ENCODE measurements at regions not wholly inside any gene's neighbourhood (a gene's known extent, or its start where the extent isn't known, plus 50 kb on each side); places are given as distances from the start of the nearest gene placed in this dataset.
"Not testable (repeated sequence)": the region's sequence is repeated elsewhere in the genome, so short reads cannot be mapped to it uniquely, and the experiment has no call there.

DNA sequence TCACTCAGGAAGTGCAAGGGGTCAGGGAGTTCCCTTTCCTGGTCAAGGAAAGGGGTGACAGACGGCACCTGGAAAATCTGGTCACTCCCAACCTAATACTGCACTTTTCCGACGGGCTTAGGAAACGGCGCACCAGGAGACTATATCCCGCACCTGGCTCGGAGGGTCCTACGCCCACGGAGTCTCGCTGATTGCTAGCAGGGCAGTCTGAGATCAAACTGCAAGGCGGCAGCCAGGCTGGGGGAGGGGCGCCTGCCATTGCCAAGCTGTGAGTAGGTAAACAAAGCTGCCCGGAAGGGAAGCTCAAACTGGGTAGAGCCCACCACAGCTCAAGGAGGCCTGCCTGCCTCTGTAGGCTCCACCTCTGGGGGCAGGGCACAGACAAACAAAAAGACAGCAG lies 142.8 kb downstream of the RPL10L start:
- 63 to 85% methylated on average over 1 to 7 of the region's 13 CpGs for WGBS, 2 experiments (ENCODE audit: insufficient coverage in 2 of 2)
- H3K4me3 ChIP-seq (ENCODE audit: extremely low read depth, insufficient read depth, low read length, poor library complexity, severe bottlenecking); H3K4me1 ChIP-seq (ENCODE audit: control insufficient read depth, insufficient read depth, low read length, poor library complexity, severe bottlenecking); H3K9me3 ChIP-seq (ENCODE audit: control insufficient read depth, low read length); H3K36me3 ChIP-seq (ENCODE audit: control insufficient read depth, insufficient read depth, low read length); H3K27ac ChIP-seq (ENCODE audit: low read depth, low read length, severe bottlenecking): not testable (repeated sequence)

DNA sequence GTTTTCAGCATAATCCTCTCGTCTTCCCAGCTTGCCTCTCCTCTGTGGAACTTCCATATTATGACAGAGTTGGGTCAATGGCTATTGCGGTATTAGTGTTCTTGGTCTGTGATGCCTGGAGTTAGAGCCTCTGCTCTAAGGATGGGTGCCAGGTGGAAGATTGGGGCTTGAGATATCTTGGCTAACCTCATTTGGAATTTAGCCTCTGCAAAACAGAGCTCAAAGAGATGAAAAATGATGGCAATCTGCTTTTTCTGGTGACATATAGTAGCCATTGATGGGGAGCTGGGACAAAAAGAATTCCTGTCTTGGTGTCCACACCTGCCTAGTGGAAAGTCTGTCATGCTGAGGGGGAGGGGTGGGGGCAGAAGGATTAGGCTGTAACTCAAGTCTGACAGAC lies 152.1 kb downstream of the RPL10L start:
- Histone ChIP-seq H3K4me3 (ENCODE audit: extremely low read depth, insufficient read depth, low read length, poor library complexity, severe bottlenecking) (no peak overlapping the region), H3K36me3 (ENCODE audit: control insufficient read depth, insufficient read depth, low read length) (no peaks in the 10 kb centered on the region), H3K27ac (ENCODE audit: low read depth, low read length, severe bottlenecking) (no peak overlapping the region), H3K4me1 (ENCODE audit: control insufficient read depth, insufficient read depth, low read length, poor library complexity, severe bottlenecking) (no peaks in the 10 kb centered on the region), H3K9me3 (ENCODE audit: control insufficient read depth, low read length) (no peaks in the 10 kb centered on the region)
- WGBS, 2 experiments (ENCODE audit: insufficient coverage in 2 of 2): 100% methylated on average over 2 of the region's 2 CpGs; no CpG with 5 or more reads in 1 of the 2 experiments

DNA sequence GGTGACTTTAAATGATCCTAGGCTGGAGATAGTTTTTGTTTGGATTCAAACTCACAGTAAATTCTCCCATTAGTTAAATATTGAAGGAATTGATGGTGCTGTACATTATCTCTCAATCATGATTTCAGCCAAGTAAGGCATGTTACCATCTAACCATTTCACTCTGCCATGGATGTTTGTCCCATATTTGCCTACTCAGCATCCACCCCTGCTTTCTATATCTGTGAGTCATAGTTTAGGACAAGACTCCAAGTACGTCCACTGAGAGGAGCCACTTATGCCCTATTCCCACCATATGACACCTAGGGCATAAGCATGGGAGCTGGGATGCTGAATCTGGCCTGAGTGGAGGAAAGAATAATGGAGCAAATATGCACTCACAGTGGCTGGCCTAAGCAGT lies 155.2 kb downstream of the RPL10L start:
- Histone ChIP-seq H3K27ac (ENCODE audit: low read depth, low read length, severe bottlenecking) (no peak overlapping the region), H3K4me3 (ENCODE audit: extremely low read depth, insufficient read depth, low read length, poor library complexity, severe bottlenecking) (no peak overlapping the region), H3K9me3 (ENCODE audit: control insufficient read depth, low read length) (no peaks in the 10 kb centered on the region), H3K36me3 (ENCODE audit: control insufficient read depth, insufficient read depth, low read length) (no peaks in the 10 kb centered on the region), H3K4me1 (ENCODE audit: control insufficient read depth, insufficient read depth, low read length, poor library complexity, severe bottlenecking) (no peaks in the 10 kb centered on the region)
- 71% methylated on average over 1 of the region's 1 CpG; no CpG with 5 or more reads in 1 of the 2 experiments for WGBS, 2 experiments (ENCODE audit: insufficient coverage in 2 of 2)

DNA sequence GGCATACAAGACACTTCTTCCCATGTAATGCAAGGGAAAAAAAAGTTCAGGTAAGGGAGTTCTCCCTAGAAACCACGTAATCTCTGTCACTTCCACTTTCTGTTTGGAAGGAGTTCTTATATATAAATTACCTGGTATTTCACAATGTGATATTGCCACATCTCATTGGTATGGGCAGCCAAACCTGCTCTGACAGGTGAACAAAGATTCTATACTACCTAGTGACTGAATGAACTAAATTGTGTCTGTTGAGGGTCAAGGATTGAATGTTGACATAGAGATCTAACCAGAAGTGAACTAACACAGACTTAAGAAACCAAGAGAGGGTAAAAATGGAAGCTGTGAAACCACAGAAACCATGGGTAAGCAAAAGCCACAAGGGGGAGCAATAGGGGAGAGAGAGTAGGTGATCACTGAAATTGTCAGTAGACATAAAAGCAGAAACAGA lies 161.3 kb downstream of the RPL10L start:
- Histone ChIP-seq H3K4me1 (ENCODE audit: control insufficient read depth, insufficient read depth, low read length, poor library complexity, severe bottlenecking) (no peaks in the 10 kb centered on the region), H3K4me3 (ENCODE audit: extremely low read depth, insufficient read depth, low read length, poor library complexity, severe bottlenecking) (no peak overlapping the region), H3K27ac (ENCODE audit: low read depth, low read length, severe bottlenecking) (no peak overlapping the region), H3K36me3 (ENCODE audit: control insufficient read depth, insufficient read depth, low read length) (no peaks in the 10 kb centered on the region), H3K9me3 (ENCODE audit: control insufficient read depth, low read length) (no peaks in the 10 kb centered on the region)
- WGBS, 2 experiments (ENCODE audit: insufficient coverage in 2 of 2): no CpG with 5 or more reads among the region's 1 CpG

DNA sequence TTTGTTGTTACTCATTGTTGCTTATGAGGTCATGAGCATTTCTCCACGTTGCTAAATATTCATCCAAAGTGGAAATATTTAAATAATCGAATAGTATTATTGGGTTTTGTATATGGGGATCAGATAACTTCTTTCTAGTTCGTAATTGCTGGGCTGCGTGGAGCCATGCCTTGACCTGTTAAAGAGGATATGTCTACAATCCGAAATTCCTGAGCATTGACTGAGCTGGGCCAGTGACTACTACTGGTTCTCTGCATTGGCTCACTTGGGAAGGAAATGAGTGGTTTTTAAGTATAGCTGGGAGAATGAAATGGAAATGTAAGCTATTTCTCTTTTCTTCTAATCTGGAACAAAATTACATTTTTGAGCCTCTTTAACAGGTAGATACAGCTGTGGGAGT lies 163.2 kb downstream of the RPL10L start:
- 89 to 90% methylated on average over 3 to 4 of the region's 5 CpGs for WGBS, 2 experiments (ENCODE audit: insufficient coverage in 2 of 2)
- Histone ChIP-seq H3K4me3 (ENCODE audit: extremely low read depth, insufficient read depth, low read length, poor library complexity, severe bottlenecking) (no peak overlapping the region), H3K9me3 (ENCODE audit: control insufficient read depth, low read length) (no peaks in the 10 kb centered on the region), H3K4me1 (ENCODE audit: control insufficient read depth, insufficient read depth, low read length, poor library complexity, severe bottlenecking) (no peaks in the 10 kb centered on the region), H3K27ac (ENCODE audit: low read depth, low read length, severe bottlenecking) (no peak overlapping the region), H3K36me3 (ENCODE audit: control insufficient read depth, insufficient read depth, low read length) (no peaks in the 10 kb centered on the region)

DNA sequence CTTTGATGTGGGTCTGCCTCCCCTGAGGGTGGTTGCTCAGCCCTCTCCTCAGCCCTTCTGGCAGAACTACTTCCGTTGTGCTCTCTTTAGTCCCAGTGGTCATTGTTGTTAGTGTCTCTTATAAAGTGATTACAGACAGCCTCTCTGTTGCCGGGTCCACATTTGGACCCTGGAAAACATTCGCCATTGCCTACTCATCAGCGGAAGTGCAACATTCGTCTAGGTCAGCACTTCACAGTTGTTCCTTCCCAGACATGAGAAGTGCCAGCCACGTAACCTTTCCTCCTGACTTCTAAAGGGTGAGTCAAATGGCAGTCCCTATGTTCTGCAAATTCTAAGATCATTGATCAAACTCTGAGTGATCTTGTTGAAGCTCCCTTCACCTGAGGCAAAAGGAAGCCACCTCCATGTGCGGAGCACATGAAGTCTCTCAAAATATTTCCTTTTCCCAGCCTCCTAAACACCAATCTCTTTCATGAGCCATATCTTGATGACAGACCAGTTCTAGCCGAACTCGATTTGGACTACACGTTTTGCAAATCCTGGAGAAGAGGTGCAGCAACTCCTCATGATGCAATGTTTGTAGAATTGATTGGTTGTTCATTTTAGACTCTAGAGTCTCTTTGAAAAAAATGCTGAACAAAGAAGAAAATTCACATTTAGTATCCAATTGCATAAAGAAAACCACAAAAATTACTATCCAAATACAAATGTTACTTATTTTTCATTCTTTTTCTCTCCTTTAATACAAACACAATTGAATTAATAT lies 163.8 kb downstream of the RPL10L start:
- H3K4me1 ChIP-seq (ENCODE audit: control insufficient read depth, insufficient read depth, low read length, poor library complexity, severe bottlenecking): no peaks in the 10 kb centered on the region
- 88 to 97% methylated on average over 6 to 8 of the region's 10 CpGs for WGBS, 2 experiments (ENCODE audit: insufficient coverage in 2 of 2)

DNA sequence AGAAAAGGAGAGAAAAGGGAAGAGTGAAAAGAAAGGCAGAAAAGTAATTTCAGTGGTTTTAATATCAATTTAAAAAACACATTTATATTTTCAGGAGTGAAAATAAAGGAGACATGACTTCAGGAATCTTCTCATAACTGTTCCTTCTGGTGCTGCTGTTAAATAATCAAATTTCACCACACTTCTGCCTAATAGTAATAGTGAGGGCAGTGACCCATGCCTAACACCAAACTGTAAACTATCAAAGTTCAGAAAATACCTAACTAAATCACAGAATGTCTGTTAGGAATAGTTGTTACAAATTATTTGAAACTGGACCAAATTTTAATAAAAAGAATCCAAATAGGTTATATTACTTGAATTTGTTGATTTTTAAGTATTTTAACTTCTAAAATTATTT lies 169.4 kb downstream of the RPL10L start:
- no peaks in the 10 kb centered on the region for H3K4me1 ChIP-seq (ENCODE audit: control insufficient read depth, insufficient read depth, low read length, poor library complexity, severe bottlenecking)
- peaks cover 3% of the 10 kb centered on the region for H3K9me3 ChIP-seq (ENCODE audit: control insufficient read depth, low read length)
- H3K4me3 ChIP-seq (ENCODE audit: extremely low read depth, insufficient read depth, low read length, poor library complexity, severe bottlenecking): no peak overlapping the region
- H3K27ac ChIP-seq (ENCODE audit: low read depth, low read length, severe bottlenecking): no peak overlapping the region
- no peaks in the 10 kb centered on the region for H3K36me3 ChIP-seq (ENCODE audit: control insufficient read depth, insufficient read depth, low read length)

More for the DNA sequence above, 163.8 kb downstream of the RPL10L start:
- H3K9me3 ChIP-seq (ENCODE audit: control insufficient read depth, low read length): no peaks in the 10 kb centered on the region
- peak overlapping the region; percentile 6 for H3K27ac ChIP-seq (ENCODE audit: low read depth, low read length, severe bottlenecking)
- no peak overlapping the region for H3K4me3 ChIP-seq (ENCODE audit: extremely low read depth, insufficient read depth, low read length, poor library complexity, severe bottlenecking)
- no peaks in the 10 kb centered on the region for H3K36me3 ChIP-seq (ENCODE audit: control insufficient read depth, insufficient read depth, low read length)

DNA sequence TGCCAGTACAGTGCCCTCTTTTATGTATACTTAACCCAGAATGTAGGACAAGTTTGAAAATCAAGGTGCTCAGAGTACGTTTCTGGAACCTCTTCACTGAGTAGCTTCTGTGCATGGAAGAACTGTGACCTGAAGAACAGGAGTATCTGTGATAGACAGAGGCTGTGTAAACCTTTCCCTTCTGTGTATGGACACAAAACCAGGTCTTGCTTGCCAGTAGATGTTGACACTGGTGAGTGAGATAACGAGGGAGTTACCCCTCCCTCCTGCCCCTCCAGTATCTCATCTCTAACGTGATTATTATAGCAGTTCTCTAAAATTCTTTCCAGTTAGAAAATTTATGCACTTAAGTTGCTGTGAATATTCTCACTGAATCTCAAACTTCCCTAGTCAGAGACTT lies 170.8 kb downstream of the RPL10L start:
- Histone ChIP-seq H3K4me1 (ENCODE audit: control insufficient read depth, insufficient read depth, low read length, poor library complexity, severe bottlenecking) (no peaks in the 10 kb centered on the region), H3K4me3 (ENCODE audit: extremely low read depth, insufficient read depth, low read length, poor library complexity, severe bottlenecking) (no peak overlapping the region), H3K27ac (ENCODE audit: low read depth, low read length, severe bottlenecking) (no peak overlapping the region), H3K9me3 (ENCODE audit: control insufficient read depth, low read length) (peaks cover 3% of the 10 kb centered on the region), H3K36me3 (ENCODE audit: control insufficient read depth, insufficient read depth, low read length) (no peaks in the 10 kb centered on the region)
- 94 to 100% methylated on average over 1 to 3 of the region's 3 CpGs for WGBS, 2 experiments (ENCODE audit: insufficient coverage in 2 of 2)

DNA sequence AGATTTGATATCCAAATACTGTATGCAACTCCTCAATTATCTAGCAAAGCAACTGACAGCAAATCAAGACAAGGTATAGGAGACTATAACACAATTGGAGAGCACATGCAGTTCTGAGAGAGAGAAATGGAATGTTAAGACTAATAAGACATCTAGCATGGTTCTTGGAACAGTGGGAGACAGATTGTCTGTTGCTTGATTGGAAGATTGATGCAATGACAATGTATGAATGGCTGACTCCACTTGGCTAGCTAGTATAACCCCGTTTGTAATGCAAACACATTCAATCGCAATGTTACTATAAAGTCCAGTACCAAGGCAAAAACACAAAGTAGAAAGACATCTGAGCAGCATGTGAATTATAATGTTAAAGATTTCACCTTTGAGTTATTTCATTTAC lies 179.3 kb downstream of the RPL10L start:
- Histone ChIP-seq H3K9me3 (ENCODE audit: control insufficient read depth, low read length) (no peaks in the 10 kb centered on the region), H3K4me3 (ENCODE audit: extremely low read depth, insufficient read depth, low read length, poor library complexity, severe bottlenecking) (no peak overlapping the region), H3K4me1 (ENCODE audit: control insufficient read depth, insufficient read depth, low read length, poor library complexity, severe bottlenecking) (no peaks in the 10 kb centered on the region), H3K27ac (ENCODE audit: low read depth, low read length, severe bottlenecking) (no peak overlapping the region), H3K36me3 (ENCODE audit: control insufficient read depth, insufficient read depth, low read length) (no peaks in the 10 kb centered on the region)
- WGBS, 2 experiments (ENCODE audit: insufficient coverage in 2 of 2): no CpG with 5 or more reads among the region's 2 CpGs

DNA sequence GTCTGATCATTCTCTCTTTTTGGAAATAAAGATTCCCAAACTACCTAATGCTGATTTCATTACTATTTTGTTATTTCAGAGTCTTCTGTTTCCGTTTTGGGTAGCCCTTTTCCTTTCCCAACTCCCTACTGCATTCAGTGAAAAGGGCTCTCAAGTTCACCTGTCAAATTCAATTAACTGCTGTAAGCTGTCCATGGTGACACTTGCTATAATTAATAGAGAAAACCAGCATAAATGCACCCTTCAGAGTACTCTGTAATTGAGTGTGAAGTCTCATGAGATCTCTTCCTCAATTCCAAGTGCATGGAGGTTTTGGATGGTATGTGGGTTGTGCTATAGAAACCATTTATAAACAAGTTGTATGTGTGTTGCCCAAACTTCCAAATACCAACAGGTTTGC lies 187.2 kb downstream of the RPL10L start:
- H3K36me3 ChIP-seq (ENCODE audit: control insufficient read depth, insufficient read depth, low read length): no peaks in the 10 kb centered on the region
- peaks cover 3% of the 10 kb centered on the region for H3K9me3 ChIP-seq (ENCODE audit: control insufficient read depth, low read length)
- no peak overlapping the region for H3K4me3 ChIP-seq (ENCODE audit: extremely low read depth, insufficient read depth, low read length, poor library complexity, severe bottlenecking)
- WGBS, 2 experiments (ENCODE audit: insufficient coverage in 2 of 2): no CpG with 5 or more reads among the region's 1 CpG
- no peaks in the 10 kb centered on the region for H3K4me1 ChIP-seq (ENCODE audit: control insufficient read depth, insufficient read depth, low read length, poor library complexity, severe bottlenecking)
- H3K27ac ChIP-seq (ENCODE audit: low read depth, low read length, severe bottlenecking): no peak overlapping the region

DNA sequence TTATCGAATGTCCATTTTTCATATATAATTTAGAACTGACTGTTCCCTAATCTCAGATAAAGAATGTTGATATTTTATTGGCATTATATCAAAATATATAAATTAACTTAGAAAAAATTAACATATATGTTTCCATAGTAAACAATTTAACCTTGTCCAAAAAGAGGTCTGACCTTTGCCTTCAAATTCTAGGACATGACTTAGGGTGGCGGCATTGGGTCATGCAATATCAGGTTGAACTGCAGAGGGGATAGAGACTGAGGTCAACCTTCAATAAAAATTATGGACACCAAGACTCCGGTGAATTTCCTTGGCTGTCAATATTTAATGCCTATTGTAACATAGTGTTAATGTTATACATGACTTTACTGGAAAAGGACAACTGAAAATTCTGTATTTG lies 199.8 kb downstream of the RPL10L start:
- no peak overlapping the region for H3K27ac ChIP-seq (ENCODE audit: low read depth, low read length, severe bottlenecking)
- no peak overlapping the region for H3K4me3 ChIP-seq (ENCODE audit: extremely low read depth, insufficient read depth, low read length, poor library complexity, severe bottlenecking)
- H3K9me3 ChIP-seq (ENCODE audit: control insufficient read depth, low read length): no peaks in the 10 kb centered on the region
- H3K36me3 ChIP-seq (ENCODE audit: control insufficient read depth, insufficient read depth, low read length): no peaks in the 10 kb centered on the region
- WGBS, 2 experiments (ENCODE audit: insufficient coverage in 2 of 2): 63% methylated on average over 1 of the region's 3 CpGs; no CpG with 5 or more reads in 1 of the 2 experiments
- H3K4me1 ChIP-seq (ENCODE audit: control insufficient read depth, insufficient read depth, low read length, poor library complexity, severe bottlenecking): no peaks in the 10 kb centered on the region
